K562 (cell line): ENCODE measurements at regions not wholly inside any gene's neighbourhood (a gene's known extent, or its start where the extent isn't known, plus 50 kb on each side); places are given as distances from the start of the nearest gene placed in this dataset.

Experiments
- ATAC-seq: fragments of 200-7000 bp; cut with Tn5 transposase; 3 replicates; pipeline ENCODE4 v1.9.1; 2020; ENCODE audit warnings: moderate library complexity
- BruUV-seq: library from RNA; stranded (reverse); fragments of 400-500 nt; replicated peaks from 2 replicates; lab custom pipeline; 2021; lab: Mats Ljungman, UMichigan
- CTCF ChIA-PET: fragments of 300-600 bp; formaldehyde crosslinking; extraction: SDS; loops from one replicate; lab custom pipeline; 2021; ENCODE audit warnings: low intra/inter-chr PET ratio; lab: Yijun Ruan, JAX
- POLR2A ChIA-PET: fragments of 300-600, 350-650 bp; sonication (Branson Sonifier 250); formaldehyde crosslinking; extraction: SDS; loops from one replicate; lab custom pipeline; 2021; ENCODE audit warnings: antibody characterized with exemption, inconsistent platforms; lab: Yijun Ruan, JAX
- DNase-seq, 4 experiments: peaks; one replicate each; pipeline versions ENCODE4 v3.0.0 to v3.0.0-alpha.2; 2011 to 2018; ENCODE audit warnings: low spot score in 3 of 4, mixed read lengths in 3 of 4; ENCODE audit errors: extremely low read depth in 1 of 4
- FAIRE-seq: peaks from 2 replicates; lab custom pipeline; 2011; peaks lifted over from hg19 to GRCh38; lab: Jason Lieb, UNC
- H2AFZ ChIP-seq: 2 replicates; pipeline ENCODE4 v1.6.0; 2011; ENCODE audit warnings: low read depth, low read length, control low read depth, inconsistent platforms
- H3K27ac ChIP-seq: fragments of 200-600 bp; 3 replicates; pipeline ENCODE4 v1.8.0; 2011; ENCODE audit warnings: low read depth, mild to moderate bottlenecking, control low read depth, inconsistent platforms, low read length, moderate library complexity, mixed read lengths; ENCODE audit errors: extremely low read depth
- H3K27me3 ChIP-seq, 2 experiments: fragments of 300-600 bp in 1 of 2; 2 replicates in 1 of 2; 3 replicates in 1 of 2; pipeline versions ENCODE4 v1.6.0 to v1.8.0; 2011; ENCODE audit warnings: inconsistent platforms in 2 of 2, low read length in 2 of 2, mild to moderate bottlenecking in 1 of 2, mixed read lengths in 1 of 2, moderate library complexity in 1 of 2; ENCODE audit not compliant: control insufficient read depth in 2 of 2, insufficient read depth in 2 of 2
- H3K36me3 ChIP-seq: fragments of 300-600 bp; 3 replicates; pipeline ENCODE4 v1.8.0; 2011; ENCODE audit warnings: mild to moderate bottlenecking, low read length, inconsistent platforms; ENCODE audit not compliant: control insufficient read depth, insufficient read depth
- H3K4me1 ChIP-seq, 2 experiments: fragments of 200-600 bp in 1 of 2; replicated peaks in 1 of 2; 2 replicates in 1 of 2; 3 replicates in 1 of 2; pipeline versions ENCODE4 v1.5.1 to v1.8.0; 2011; ENCODE audit warnings: inconsistent platforms in 2 of 2, low read length in 2 of 2, mild to moderate bottlenecking in 1 of 2, mixed read lengths in 1 of 2, moderate library complexity in 1 of 2; ENCODE audit not compliant: control insufficient read depth in 2 of 2, insufficient read depth in 2 of 2
- H3K4me2 ChIP-seq: 2 replicates; pipeline ENCODE4 v1.6.1; 2011; ENCODE audit warnings: low read length, control low read depth, inconsistent platforms, mixed read lengths; ENCODE audit not compliant: insufficient read depth
- H3K4me3 ChIP-seq: fragments of 200-600 bp; sonication (generic), shearing (Covaris generic); 2 replicates; pipeline ENCODE4 v1.5.1; 2016; ENCODE audit warnings: control low read depth, inconsistent platforms
- H3K79me2 ChIP-seq: fragments of 200-600 bp; 3 replicates; pipeline ENCODE4 v1.8.0; 2011; ENCODE audit warnings: low read length, inconsistent platforms; ENCODE audit not compliant: control insufficient read depth, insufficient read depth
- H3K9ac ChIP-seq, 2 experiments: 2 replicates each; pipeline versions ENCODE4 v1.6.0 to v1.6.1; 2011; ENCODE audit warnings: low read depth in 2 of 2, low read length in 2 of 2, control low read depth in 1 of 2, inconsistent platforms in 1 of 2, mild to moderate bottlenecking in 1 of 2, mixed read lengths in 1 of 2; ENCODE audit not compliant: insufficient read depth in 1 of 2
- H3K9me1 ChIP-seq: one replicate; pipeline ENCODE4 v1.6.0; 2011; ENCODE audit warnings: inconsistent platforms, mild to moderate bottlenecking, low read length, moderate library complexity; ENCODE audit not compliant: control insufficient read depth, insufficient read depth
- H3K9me3 ChIP-seq: replicated peaks from 2 replicates; pipeline ENCODE4 v1.5.1; 2011; ENCODE audit warnings: low read depth, low read length, inconsistent platforms; ENCODE audit not compliant: control insufficient read depth, insufficient read depth
- H4K20me1 ChIP-seq: replicated peaks from 2 replicates; pipeline ENCODE4 v1.6.1; 2011; ENCODE audit warnings: low read length, inconsistent platforms, mixed read lengths; ENCODE audit not compliant: control insufficient read depth, insufficient read depth
- EWSR1 ChIP-seq: fragments of 450-650 bp; IDR thresholded peaks from 2 replicates; pipeline ENCODE4 v1.6.1; 2018; ENCODE audit warnings: borderline replicate concordance, mild to moderate bottlenecking, low read depth, moderate library complexity; ENCODE audit not compliant: partially characterized antibody
- HNRNPL ChIP-seq: fragments of 200-400 bp; formaldehyde crosslinking; IDR thresholded peaks from 2 replicates; pipeline ENCODE4 v1.6.1; 2017; ENCODE audit warnings: low read depth, mild to moderate bottlenecking, low read length
- HOXB6 ChIP-seq: fragments of 250-450 bp; sonication (Bioruptor Pico); IDR thresholded peaks from 2 replicates; pipeline ENCODE4 v1.5.1; 2022; ENCODE audit warnings: mild to moderate bottlenecking, borderline replicate concordance
- NFIC ChIP-seq: fragments of 450-650 bp; IDR thresholded peaks from 2 replicates; pipeline ENCODE4 v1.6.1; 2017; ENCODE audit warnings: mild to moderate bottlenecking, inconsistent platforms
- RAD21 ChIP-seq, 2 experiments: fragments of 250-450 bp in 1 of 2; fragments of 450-650 bp in 1 of 2; sonication (Bioruptor Pico) in 1 of 2; formaldehyde crosslinking in 1 of 2; IDR thresholded peaks in 1 of 2; conservative IDR thresholded peaks in 1 of 2; 2 replicates each; pipeline versions ENCODE4 v1.4.0 to v1.8.0; 2020 to 2022; ENCODE audit warnings: mild to moderate bottlenecking in 2 of 2, moderate library complexity in 1 of 2
- SMC3 ChIP-seq: conservative IDR thresholded peaks from 2 replicates; pipeline ENCODE4 v1.6.1; 2011; ENCODE audit warnings: low read depth, low read length, improper control_type of control experiment; ENCODE audit not compliant: insufficient read depth
- ZNF586 ChIP-seq: fragments of 450-650 bp; formaldehyde crosslinking; conservative IDR thresholded peaks from 2 replicates; pipeline ENCODE4 v1.4.0; 2020; ENCODE audit warnings: mild to moderate bottlenecking, moderate library complexity
- WGBS: fragments of 100-300 bp; shearing (Covaris generic); methylation state at CpG from one replicate; pipeline ENCODE4 v1.1.6; 2016; ENCODE audit warnings: low coverage, mixed read lengths; ENCODE audit not compliant: insufficient coverage; ENCODE audit errors: missing lambda C conversion rate; 5-methylcytosine and 5-hydroxymethylcytosine counted together
- in situ Hi-C: fragments of 300-500 bp; cut with MboI; formaldehyde crosslinking; loops from 4 replicates; pipeline ENCODE4 v1.15.0; 2018; ENCODE audit warnings: inconsistent platforms, mixed read lengths
- intact Hi-C: fragments of 100-400 bp; cut with micrococcal nuclease; formaldehyde crosslinking; loops from 2 replicates; pipeline ENCODE4 v1.14.2; 2022

- no peak for FAIRE-seq
- 0% methylated on average over 3 of the region's 3 CpGs for WGBS
- no peak for TF ChIP-seq SMC3
- no peak for TF ChIP-seq NFIC
- no peak for TF ChIP-seq HOXB6
- TF ChIP-seq EWSR1: no peak
- no peak for TF ChIP-seq RAD21 (CRISPR knock-in tag; conservative IDR thresholded peaks at IDR 0.05 in 1 of 2, IDR thresholded peaks at IDR 0.05 in 1 of 2)
- TF ChIP-seq HNRNPL: no peak
- TF ChIP-seq ZNF586 (CRISPR knock-in tag): no peak
Measured at GRCh38 chr13:34420702-34421346, 521.2 kb upstream of the NBEA start.

More at GRCh38 chr13:34420702-34421346, 521.2 kb upstream of the NBEA start:
- Histone ChIP-seq H3K4me2 (no peak overlapping the region), H4K20me1 (no peaks in the 10 kb centered on the region), H3K36me3 (no peaks in the 10 kb centered on the region), H3K27ac (no peak overlapping the region), H2AFZ (no peak overlapping the region), H3K9me1 (no peaks in the 10 kb centered on the region), H3K9ac (no peak overlapping the region), H3K9me3 (no peaks in the 10 kb centered on the region), H3K4me3 (no peak overlapping the region), H3K27me3 (no peaks in the 10 kb centered on the region), H3K79me2 (no peaks in the 10 kb centered on the region), H3K4me1 (no peaks in the 10 kb centered on the region)
- no peak for ATAC-seq
- ChIA-PET POLR2A (no interaction called here), CTCF (no interaction called here)
- intact Hi-C loops (no loop called here), in situ Hi-C loops (no loop called here)
- BruUV-seq: no TSS peak
- no peak for DNase-seq
